Endodermal cell (in vitro differentiated cells): ENCODE measurements at regions not wholly inside any gene's neighbourhood (a gene's known extent, or its start where the extent isn't known, plus 50 kb on each side); places are given as distances from the start of the nearest gene placed in this dataset.

Experiments used
- DNase-seq: peaks from one replicate; pipeline ENCODE4 v3.0.0-alpha.2; 2017
- H3K27ac ChIP-seq: 2 replicates; pipeline ENCODE4 v1.5.1; 2013; ENCODE audit warnings: mild to moderate bottlenecking, low read depth, low read length, moderate library complexity
- H3K27me3 ChIP-seq: 2 replicates; pipeline ENCODE4 v1.6.1; 2013; ENCODE audit warnings: mild to moderate bottlenecking, low read length, moderate library complexity; ENCODE audit not compliant: insufficient read depth, control insufficient read depth, poor library complexity, severe bottlenecking
- H3K36me3 ChIP-seq: 2 replicates; pipeline ENCODE4 v1.7.0; 2013; ENCODE audit warnings: mild to moderate bottlenecking, low read length, moderate library complexity; ENCODE audit not compliant: control insufficient read depth, insufficient read depth
- H3K4me1 ChIP-seq: one replicate; pipeline ENCODE4 v1.7.0; 2013; ENCODE audit warnings: low read length; ENCODE audit not compliant: control insufficient read depth, insufficient read depth
- H3K4me3 ChIP-seq: 2 replicates; pipeline ENCODE4 v1.5.1; 2013; ENCODE audit warnings: mild to moderate bottlenecking, low read length, moderate library complexity
- H3K9ac ChIP-seq: 2 replicates; pipeline ENCODE4 v1.6.1; 2013; ENCODE audit warnings: mild to moderate bottlenecking, low read length, moderate library complexity; ENCODE audit not compliant: poor library complexity, severe bottlenecking; ENCODE audit errors: extremely low read depth
- H3K9me3 ChIP-seq: 2 replicates; pipeline ENCODE4 v1.6.1; 2013; ENCODE audit warnings: mild to moderate bottlenecking, low read length, moderate library complexity; ENCODE audit not compliant: control insufficient read depth
- H3K27ac Mint-ChIP-seq: 2 replicates; pipeline ENCODE4 v1.8.0; 2020; ENCODE audit warnings: mixed read lengths
- H3K27me3 Mint-ChIP-seq: 2 replicates; pipeline ENCODE4 v1.8.0; 2021; ENCODE audit warnings: mild to moderate bottlenecking, mixed read lengths; ENCODE audit not compliant: insufficient read depth
- H3K36me3 Mint-ChIP-seq: 2 replicates; pipeline ENCODE4 v1.8.0; 2020; ENCODE audit warnings: low read depth, mixed read lengths
- H3K4me1 Mint-ChIP-seq: 2 replicates; pipeline ENCODE4 v1.8.0; 2020; ENCODE audit warnings: mixed read lengths
- H3K4me3 Mint-ChIP-seq: 2 replicates; pipeline ENCODE4 v1.8.0; 2020; ENCODE audit warnings: mild to moderate bottlenecking, moderate library complexity, mixed read lengths
- H3K9me3 Mint-ChIP-seq: 2 replicates; pipeline ENCODE4 v1.8.0; 2020; ENCODE audit warnings: mild to moderate bottlenecking, mixed read lengths
- WGBS, 2 experiments: methylation state at CpG; one replicate each; pipeline versions ENCODE4 v1.1.5 to v1.1.7; 2013; ENCODE audit warnings: missing lambda C conversion rate in 2 of 2, mixed read lengths in 1 of 2; ENCODE audit not compliant: insufficient coverage in 1 of 2, insufficient read length in 1 of 2; 5-methylcytosine and 5-hydroxymethylcytosine counted together
- TF ChIP-seq, protein P1 (sequence below): fragments of 200-600 bp; sonication (generic); conservative IDR thresholded peaks from 2 replicates; pipeline ENCODE4 v1.5.0; 2021; ENCODE audit warnings: antibody characterized with exemption, mild to moderate bottlenecking

GRCh38 chr7:91367812-91368578 lies 103.8 kb downstream of the FZD1 start:
- no peak for DNase-seq
- H3K27ac ChIP-seq: no peak overlapping the region
- no peaks in the 10 kb centered on the region for H3K9me3 Mint-ChIP-seq
- no peak overlapping the region for H3K4me3 ChIP-seq
- WGBS, 2 experiments: 67 to 80% methylated on average over 1 to 6 of the region's 6 CpGs
- H3K4me1 ChIP-seq: peaks cover 4% of the 10 kb centered on the region
- H3K27me3 Mint-ChIP-seq: peaks cover 37% of the 10 kb centered on the region
- H3K36me3 ChIP-seq: no peaks in the 10 kb centered on the region
- peaks cover 4% of the 10 kb centered on the region for H3K27me3 ChIP-seq
- TF ChIP-seq, protein P1, sequence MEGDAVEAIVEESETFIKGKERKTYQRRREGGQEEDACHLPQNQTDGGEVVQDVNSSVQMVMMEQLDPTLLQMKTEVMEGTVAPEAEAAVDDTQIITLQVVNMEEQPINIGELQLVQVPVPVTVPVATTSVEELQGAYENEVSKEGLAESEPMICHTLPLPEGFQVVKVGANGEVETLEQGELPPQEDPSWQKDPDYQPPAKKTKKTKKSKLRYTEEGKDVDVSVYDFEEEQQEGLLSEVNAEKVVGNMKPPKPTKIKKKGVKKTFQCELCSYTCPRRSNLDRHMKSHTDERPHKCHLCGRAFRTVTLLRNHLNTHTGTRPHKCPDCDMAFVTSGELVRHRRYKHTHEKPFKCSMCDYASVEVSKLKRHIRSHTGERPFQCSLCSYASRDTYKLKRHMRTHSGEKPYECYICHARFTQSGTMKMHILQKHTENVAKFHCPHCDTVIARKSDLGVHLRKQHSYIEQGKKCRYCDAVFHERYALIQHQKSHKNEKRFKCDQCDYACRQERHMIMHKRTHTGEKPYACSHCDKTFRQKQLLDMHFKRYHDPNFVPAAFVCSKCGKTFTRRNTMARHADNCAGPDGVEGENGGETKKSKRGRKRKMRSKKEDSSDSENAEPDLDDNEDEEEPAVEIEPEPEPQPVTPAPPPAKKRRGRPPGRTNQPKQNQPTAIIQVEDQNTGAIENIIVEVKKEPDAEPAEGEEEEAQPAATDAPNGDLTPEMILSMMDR: no peak
- H3K27ac Mint-ChIP-seq: no peak overlapping the region
- H3K9ac ChIP-seq: no peak overlapping the region
- no peaks in the 10 kb centered on the region for H3K9me3 ChIP-seq
- peaks cover 29% of the 10 kb centered on the region for H3K4me1 Mint-ChIP-seq
- H3K36me3 Mint-ChIP-seq: no peaks in the 10 kb centered on the region
- no peak overlapping the region for H3K4me3 Mint-ChIP-seq

DNA sequence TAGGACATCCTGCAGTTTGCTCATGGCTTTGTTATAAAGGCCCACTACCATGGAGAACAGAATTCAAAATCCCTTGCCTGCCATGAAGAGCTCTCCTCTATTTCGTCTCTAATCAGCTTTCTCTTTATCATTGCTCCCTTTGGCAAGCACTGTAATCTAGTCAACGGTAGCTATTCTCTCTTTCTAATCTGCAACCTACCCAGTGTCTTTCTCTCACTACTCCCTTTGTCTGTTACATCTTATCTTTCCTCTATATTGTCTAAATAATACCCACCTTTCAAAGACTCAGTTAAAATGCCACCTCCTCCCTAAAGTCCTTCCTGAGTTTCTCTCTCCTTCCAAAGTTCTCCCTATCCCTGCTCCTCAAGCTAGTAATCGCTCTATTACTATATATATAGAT lies 108.1 kb downstream of the FZD1 start:
- no peaks in the 10 kb centered on the region for H3K36me3 Mint-ChIP-seq
- H3K4me3 Mint-ChIP-seq: no peak overlapping the region
- H3K4me1 ChIP-seq: peaks cover 6% of the 10 kb centered on the region
- H3K4me3 ChIP-seq: peak overlapping the region; percentile 16
- WGBS, 2 experiments: 36 to 51% methylated on average over 3 of the region's 3 CpGs
- H3K9me3 Mint-ChIP-seq: no peaks in the 10 kb centered on the region
- H3K27ac ChIP-seq: no peak overlapping the region
- TF ChIP-seq, protein P1: no peak
- H3K9ac ChIP-seq: no peak overlapping the region
- H3K9me3 ChIP-seq: no peaks in the 10 kb centered on the region
- DNase-seq: no peak
- H3K36me3 ChIP-seq: no peaks in the 10 kb centered on the region
- no peak overlapping the region for H3K27ac Mint-ChIP-seq
- H3K27me3 ChIP-seq: peaks cover 4% of the 10 kb centered on the region
- H3K27me3 Mint-ChIP-seq: peaks cover 29% of the 10 kb centered on the region
- H3K4me1 Mint-ChIP-seq: peaks cover 43% of the 10 kb centered on the region

DNA sequence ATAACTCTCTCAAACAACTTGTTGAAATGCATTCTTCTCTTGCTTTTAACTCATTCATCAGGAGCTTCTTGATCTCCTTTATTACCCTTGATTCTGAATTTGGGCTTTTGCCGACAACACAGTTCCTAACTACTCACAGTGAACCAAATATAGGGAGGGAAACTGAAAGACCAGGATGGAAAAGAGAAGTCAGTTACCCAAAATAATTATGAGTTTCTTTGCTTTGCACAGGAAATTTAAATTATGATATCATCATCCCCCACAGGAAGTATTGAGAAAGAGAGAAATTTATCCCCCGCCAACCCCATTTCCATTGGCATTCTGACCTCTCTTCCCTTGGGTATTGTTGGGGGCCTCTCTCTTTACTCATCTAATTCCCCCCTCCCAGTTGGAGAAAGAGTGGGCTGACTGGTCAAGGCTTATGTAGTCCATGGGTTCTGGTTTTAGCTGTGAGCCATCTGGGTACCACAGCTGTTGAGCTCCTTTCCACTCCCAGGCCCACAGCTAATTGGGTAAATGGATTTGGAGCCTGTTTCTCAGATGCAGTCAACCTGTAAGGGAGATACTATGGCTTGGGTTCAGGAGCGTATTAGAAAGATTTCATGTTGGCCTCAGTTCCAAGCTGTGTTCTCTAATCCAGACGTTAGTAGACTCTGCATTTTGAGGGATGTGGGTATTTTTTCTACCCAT lies 109.0 kb downstream of the FZD1 start:
- Mint-ChIP-seq H3K27ac (no peak overlapping the region), H3K9me3 (no peaks in the 10 kb centered on the region), H3K4me1 (peaks cover 37% of the 10 kb centered on the region), H3K36me3 (no peaks in the 10 kb centered on the region), H3K27me3 (peaks cover 22% of the 10 kb centered on the region), H3K4me3 (no peak overlapping the region)
- Histone ChIP-seq H3K27me3 (peaks cover 4% of the 10 kb centered on the region), H3K4me1 (peaks cover 4% of the 10 kb centered on the region), H3K27ac (no peak overlapping the region), H3K36me3 (no peaks in the 10 kb centered on the region), H3K4me3 (peak overlapping the region; percentile 16), H3K9ac (no peak overlapping the region), H3K9me3 (no peaks in the 10 kb centered on the region)
- TF ChIP-seq, protein P1: no peak
- WGBS, 2 experiments: 95 to 100% methylated on average over 2 to 3 of the region's 4 CpGs
- no peak for DNase-seq
